A549 (cell line): ENCODE measurements at regions not wholly inside any gene's neighbourhood (a gene's known extent, or its start where the extent isn't known, plus 50 kb on each side); places are given as distances from the start of the nearest gene placed in this dataset.

ENCODE experiments used
- CBX8 ChIP-seq: fragments of 200-600 bp; sonication (generic); IDR thresholded peaks from 2 replicates; pipeline ENCODE4 v1.6.1; 2016
- CHD4 ChIP-seq: fragments of 200-600 bp; sonication (generic); IDR thresholded peaks from 2 replicates; pipeline ENCODE4 v1.6.1; 2016; ENCODE audit warnings: antibody characterized with exemption, mild to moderate bottlenecking, borderline replicate concordance
- POLR2A ChIP-seq: IDR thresholded peaks from 2 replicates; pipeline ENCODE4 v1.6.1; 2012; ENCODE audit warnings: mild to moderate bottlenecking, low read length
- RAD21 ChIP-seq, 2 experiments: fragments of >200 bp in 1 of 2; sonication (Bioruptor Twin) in 1 of 2; formaldehyde crosslinking in 1 of 2; IDR thresholded peaks in 1 of 2; conservative IDR thresholded peaks in 1 of 2; 2 replicates in 1 of 2; 3 replicates in 1 of 2; pipeline ENCODE4 v1.6.1; 2012 to 2018; ENCODE audit warnings: inconsistent platforms in 1 of 2
- SMC3 ChIP-seq: fragments of >200 bp; sonication (Bioruptor Twin); formaldehyde crosslinking; IDR thresholded peaks from 3 replicates; pipeline ENCODE4 v1.6.1; 2018; ENCODE audit warnings: inconsistent platforms
- TP53 ChIP-seq: fragments of 250-450 bp; sonication (Bioruptor Pico); IDR thresholded peaks from 2 replicates; pipeline ENCODE4 v1.5.0; 2021; ENCODE audit warnings: mild to moderate bottlenecking, moderate library complexity
- TF ChIP-seq, protein P1 (sequence below): fragments of >200 bp; sonication (Bioruptor Twin); formaldehyde crosslinking; IDR thresholded peaks from 3 replicates; pipeline ENCODE4 v1.5.1; 2016
- TF ChIP-seq, protein P2 (sequence below): fragments of 200-600 bp; sonication (generic); IDR thresholded peaks from 2 replicates; pipeline ENCODE4 v1.6.1; 2016; ENCODE audit warnings: antibody characterized with exemption, mild to moderate bottlenecking, moderate library complexity

DNA sequence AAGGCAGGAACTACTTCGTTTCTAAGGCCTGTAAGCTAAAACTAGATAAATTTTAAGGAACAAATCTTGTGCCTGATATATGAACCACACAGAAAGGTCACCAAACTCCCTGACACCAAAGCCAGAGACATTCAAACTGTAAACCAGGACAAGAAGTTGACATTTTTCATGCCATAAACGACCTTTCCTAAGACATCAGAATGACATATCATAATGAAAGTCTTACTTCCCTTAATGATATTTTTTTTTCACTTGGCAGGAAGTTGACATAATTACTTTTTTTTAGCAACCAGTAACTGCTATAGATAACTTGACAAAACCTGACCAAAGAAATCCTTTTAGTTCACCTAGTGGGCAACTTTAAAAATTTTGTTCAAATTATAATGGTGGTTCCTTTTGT is 231.5 kb upstream of the AGTR2 start:
- no peak for TF ChIP-seq SMC3
- TF ChIP-seq CBX8: no peak
- TF ChIP-seq CHD4: no peak
- TF ChIP-seq, protein P1, sequence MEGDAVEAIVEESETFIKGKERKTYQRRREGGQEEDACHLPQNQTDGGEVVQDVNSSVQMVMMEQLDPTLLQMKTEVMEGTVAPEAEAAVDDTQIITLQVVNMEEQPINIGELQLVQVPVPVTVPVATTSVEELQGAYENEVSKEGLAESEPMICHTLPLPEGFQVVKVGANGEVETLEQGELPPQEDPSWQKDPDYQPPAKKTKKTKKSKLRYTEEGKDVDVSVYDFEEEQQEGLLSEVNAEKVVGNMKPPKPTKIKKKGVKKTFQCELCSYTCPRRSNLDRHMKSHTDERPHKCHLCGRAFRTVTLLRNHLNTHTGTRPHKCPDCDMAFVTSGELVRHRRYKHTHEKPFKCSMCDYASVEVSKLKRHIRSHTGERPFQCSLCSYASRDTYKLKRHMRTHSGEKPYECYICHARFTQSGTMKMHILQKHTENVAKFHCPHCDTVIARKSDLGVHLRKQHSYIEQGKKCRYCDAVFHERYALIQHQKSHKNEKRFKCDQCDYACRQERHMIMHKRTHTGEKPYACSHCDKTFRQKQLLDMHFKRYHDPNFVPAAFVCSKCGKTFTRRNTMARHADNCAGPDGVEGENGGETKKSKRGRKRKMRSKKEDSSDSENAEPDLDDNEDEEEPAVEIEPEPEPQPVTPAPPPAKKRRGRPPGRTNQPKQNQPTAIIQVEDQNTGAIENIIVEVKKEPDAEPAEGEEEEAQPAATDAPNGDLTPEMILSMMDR: no peak
- no peak for TF ChIP-seq TP53
- no peak for TF ChIP-seq RAD21 (conservative IDR thresholded peaks at IDR 0.05 in 1 of 2, IDR thresholded peaks at IDR 0.05 in 1 of 2)
- no peak for TF ChIP-seq POLR2A
- TF ChIP-seq, protein P2, sequence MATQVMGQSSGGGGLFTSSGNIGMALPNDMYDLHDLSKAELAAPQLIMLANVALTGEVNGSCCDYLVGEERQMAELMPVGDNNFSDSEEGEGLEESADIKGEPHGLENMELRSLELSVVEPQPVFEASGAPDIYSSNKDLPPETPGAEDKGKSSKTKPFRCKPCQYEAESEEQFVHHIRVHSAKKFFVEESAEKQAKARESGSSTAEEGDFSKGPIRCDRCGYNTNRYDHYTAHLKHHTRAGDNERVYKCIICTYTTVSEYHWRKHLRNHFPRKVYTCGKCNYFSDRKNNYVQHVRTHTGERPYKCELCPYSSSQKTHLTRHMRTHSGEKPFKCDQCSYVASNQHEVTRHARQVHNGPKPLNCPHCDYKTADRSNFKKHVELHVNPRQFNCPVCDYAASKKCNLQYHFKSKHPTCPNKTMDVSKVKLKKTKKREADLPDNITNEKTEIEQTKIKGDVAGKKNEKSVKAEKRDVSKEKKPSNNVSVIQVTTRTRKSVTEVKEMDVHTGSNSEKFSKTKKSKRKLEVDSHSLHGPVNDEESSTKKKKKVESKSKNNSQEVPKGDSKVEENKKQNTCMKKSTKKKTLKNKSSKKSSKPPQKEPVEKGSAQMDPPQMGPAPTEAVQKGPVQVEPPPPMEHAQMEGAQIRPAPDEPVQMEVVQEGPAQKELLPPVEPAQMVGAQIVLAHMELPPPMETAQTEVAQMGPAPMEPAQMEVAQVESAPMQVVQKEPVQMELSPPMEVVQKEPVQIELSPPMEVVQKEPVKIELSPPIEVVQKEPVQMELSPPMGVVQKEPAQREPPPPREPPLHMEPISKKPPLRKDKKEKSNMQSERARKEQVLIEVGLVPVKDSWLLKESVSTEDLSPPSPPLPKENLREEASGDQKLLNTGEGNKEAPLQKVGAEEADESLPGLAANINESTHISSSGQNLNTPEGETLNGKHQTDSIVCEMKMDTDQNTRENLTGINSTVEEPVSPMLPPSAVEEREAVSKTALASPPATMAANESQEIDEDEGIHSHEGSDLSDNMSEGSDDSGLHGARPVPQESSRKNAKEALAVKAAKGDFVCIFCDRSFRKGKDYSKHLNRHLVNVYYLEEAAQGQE: no peak
